ENCODE measurements at regions not wholly inside any gene's neighbourhood (a gene's known extent, or its start where the extent isn't known, plus 50 kb on each side); places are given as distances from the start of the nearest gene placed in this dataset.

DNA sequence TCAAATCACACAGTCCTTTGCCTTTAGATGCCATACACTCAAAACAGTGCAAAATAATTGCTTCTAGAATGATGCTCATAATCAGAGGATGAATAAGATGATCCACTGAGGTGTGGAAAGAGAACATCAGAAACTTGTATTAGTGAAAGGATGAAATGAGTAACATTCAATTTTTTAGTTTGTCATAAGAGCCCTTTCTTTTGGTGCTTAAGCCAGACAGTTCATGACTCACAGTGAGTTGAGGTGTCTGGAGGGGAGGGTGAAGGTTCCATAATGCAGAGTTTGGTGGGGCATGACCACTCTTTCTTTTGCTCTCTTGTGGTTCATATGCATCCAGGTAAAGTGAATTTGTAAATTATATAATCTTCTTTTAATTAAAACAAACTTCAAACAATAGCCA is 415.0 kb upstream of the CELF4 start:
- TF ChIP-seq EP300 (IDR thresholded peaks at IDR 0.05) = no peak
- TF ChIP-seq, protein P1, sequence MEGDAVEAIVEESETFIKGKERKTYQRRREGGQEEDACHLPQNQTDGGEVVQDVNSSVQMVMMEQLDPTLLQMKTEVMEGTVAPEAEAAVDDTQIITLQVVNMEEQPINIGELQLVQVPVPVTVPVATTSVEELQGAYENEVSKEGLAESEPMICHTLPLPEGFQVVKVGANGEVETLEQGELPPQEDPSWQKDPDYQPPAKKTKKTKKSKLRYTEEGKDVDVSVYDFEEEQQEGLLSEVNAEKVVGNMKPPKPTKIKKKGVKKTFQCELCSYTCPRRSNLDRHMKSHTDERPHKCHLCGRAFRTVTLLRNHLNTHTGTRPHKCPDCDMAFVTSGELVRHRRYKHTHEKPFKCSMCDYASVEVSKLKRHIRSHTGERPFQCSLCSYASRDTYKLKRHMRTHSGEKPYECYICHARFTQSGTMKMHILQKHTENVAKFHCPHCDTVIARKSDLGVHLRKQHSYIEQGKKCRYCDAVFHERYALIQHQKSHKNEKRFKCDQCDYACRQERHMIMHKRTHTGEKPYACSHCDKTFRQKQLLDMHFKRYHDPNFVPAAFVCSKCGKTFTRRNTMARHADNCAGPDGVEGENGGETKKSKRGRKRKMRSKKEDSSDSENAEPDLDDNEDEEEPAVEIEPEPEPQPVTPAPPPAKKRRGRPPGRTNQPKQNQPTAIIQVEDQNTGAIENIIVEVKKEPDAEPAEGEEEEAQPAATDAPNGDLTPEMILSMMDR (IDR thresholded peaks at IDR 0.05) = no peak
